H4 (cell line): ENCODE measurements at regions not wholly inside any gene's neighbourhood (a gene's known extent, or its start where the extent isn't known, plus 50 kb on each side); places are given as distances from the start of the nearest gene placed in this dataset.
A peak's percentile ranks its signal among the peaks of the same experiment; 100 is the strongest.

ENCODE experiments used
- DNase-seq: peaks from one replicate; pipeline ENCODE4 v3.0.0-alpha.2; 2015; ENCODE audit warnings: low spot score

DNA sequence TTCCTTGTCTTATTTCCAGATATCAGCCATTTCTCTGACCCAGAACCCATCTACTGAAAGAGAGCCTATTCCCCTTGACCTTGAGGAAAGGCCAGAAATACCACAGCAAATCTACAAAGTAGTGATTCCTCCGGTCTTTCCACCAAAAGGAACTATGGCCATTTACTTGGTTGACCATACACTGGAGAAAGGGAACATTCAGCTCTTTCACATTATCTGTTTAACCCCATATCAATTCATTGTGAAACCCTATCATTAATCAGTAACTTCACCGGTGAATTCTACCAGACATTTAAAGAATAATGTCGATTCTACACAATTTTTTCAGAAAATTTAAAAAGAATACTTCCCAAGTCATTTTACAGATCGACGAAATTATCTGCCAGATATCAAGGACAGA lies 265.7 kb upstream of the CLEC14A start:
- no peak for DNase-seq

GRCh38 chr14:38517426-38517825 lies 261.5 kb upstream of the CLEC14A start:
- DNase-seq, result no peak

GRCh38 chr14:38512236-38512635 lies 256.3 kb upstream of the CLEC14A start:
- DNase-seq, result no peak

GRCh38 chr14:38507299-38507698 lies 251.4 kb upstream of the CLEC14A start:
- DNase-seq, result no peak

DNA sequence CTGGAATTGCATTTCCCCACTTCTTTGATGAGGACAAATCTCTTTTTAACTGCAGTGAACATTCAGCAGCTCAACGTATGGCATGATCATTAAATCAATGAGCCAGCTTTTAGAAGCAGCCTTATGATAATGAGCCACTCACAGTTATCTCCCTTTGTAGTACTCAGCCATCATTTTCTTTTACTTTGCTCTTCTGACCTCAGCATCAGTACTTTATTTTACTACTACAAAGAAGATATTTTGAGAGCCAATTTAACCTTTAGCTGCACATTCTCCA lies 250.0 kb upstream of the CLEC14A start:
- no peak for DNase-seq

- DNase-seq, result no peak
Observed at GRCh38 chr14:38505221-38505972, 249.5 kb upstream of the CLEC14A start.

DNA sequence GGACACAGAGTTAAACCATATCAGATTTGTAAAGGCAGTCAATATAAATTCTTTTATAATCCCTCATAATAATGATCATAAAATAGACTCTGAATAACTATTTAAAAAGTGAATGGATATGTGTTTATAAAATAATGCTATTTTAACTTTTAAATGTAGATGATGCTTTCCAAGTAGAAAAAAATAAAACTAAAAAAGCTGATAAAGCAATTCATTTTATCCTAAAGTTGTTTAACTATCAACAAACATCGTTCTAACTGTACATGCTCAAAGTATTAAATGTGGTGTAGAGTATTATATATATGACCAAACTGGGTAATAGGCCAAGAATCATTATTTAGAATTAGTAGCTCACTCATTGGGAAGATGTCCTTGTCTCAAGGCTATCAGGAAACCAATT lies 248.3 kb upstream of the CLEC14A start:
- no peak for DNase-seq

GRCh38 chr14:38502239-38502638 lies 246.3 kb upstream of the CLEC14A start:
- no peak for DNase-seq

DNA sequence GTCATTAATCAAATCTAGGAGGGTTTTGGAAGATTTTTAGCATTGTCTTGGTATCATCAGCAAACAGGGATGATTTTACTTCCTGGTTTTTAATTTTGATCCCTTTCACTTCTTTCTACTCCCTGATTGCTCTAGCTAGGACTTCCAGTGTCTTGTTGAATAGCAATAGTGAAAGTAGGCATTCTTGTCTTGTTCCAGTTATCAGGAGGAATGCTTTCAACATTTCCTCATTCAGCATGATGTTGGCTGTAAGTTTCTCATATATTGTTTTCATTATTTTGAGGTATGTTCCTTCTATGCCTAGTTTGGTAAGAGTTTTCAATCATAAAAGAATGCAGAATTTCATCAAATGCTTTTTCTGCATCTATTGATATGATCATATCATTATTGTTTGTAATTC lies 244.2 kb upstream of the CLEC14A start:
- no peak for DNase-seq

DNA sequence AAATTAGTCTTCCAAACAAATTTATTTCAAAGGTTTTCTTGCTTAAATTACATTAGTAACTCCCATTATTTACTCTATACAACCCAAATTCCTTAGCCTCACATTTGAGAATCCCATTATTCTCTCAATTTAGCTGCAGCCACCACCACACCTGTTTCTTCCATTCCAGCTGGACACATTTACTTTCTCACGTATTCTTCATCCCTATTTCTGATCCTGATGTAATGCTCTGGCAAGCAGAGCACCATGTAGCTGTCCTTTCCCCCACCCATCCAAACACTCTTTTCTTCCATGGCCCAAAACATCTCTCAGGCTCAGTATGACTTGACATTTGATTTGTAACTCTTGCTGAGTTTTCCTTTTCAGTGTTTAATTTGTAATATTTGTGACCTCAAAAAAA lies 240.2 kb upstream of the CLEC14A start:
- no peak for DNase-seq

DNA sequence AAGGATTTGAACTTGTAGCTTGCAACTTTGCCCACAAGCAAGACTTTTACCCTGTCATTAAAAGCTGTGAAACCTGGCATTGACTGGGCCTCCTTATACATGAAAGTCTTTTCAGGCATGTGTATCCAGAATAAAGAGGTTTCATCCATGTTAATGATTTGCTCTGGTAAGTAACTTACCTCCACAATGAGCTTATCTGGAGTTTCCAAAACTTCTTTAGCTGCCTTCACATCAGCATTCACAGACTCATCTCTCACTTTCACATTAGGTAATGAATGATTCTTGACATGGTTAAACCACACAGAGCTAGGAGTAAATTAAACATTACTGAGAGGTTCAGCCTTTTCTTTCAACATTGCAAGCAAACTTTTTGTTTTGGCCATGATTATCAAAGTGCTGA lies 234.4 kb upstream of the CLEC14A start:
- no peak for DNase-seq

DNA sequence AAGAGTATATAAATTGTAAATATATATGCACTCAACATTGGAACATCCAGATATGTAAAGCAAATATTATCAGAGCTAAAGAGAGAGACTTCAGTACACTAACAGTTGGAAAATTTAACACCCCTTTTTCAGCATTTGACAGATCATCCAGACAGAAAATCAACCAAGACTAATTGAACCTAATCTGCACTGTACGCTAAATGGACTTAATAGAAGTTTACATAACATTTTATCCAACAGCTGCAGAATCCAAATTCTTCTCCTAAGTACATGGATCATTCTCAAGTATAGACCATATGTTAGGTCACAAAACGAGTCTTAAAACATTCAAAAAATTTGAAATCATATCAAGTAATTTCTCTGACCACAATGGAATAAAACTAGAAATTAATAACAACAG lies 229.1 kb upstream of the CLEC14A start:
- DNase-seq, result no peak

DNA sequence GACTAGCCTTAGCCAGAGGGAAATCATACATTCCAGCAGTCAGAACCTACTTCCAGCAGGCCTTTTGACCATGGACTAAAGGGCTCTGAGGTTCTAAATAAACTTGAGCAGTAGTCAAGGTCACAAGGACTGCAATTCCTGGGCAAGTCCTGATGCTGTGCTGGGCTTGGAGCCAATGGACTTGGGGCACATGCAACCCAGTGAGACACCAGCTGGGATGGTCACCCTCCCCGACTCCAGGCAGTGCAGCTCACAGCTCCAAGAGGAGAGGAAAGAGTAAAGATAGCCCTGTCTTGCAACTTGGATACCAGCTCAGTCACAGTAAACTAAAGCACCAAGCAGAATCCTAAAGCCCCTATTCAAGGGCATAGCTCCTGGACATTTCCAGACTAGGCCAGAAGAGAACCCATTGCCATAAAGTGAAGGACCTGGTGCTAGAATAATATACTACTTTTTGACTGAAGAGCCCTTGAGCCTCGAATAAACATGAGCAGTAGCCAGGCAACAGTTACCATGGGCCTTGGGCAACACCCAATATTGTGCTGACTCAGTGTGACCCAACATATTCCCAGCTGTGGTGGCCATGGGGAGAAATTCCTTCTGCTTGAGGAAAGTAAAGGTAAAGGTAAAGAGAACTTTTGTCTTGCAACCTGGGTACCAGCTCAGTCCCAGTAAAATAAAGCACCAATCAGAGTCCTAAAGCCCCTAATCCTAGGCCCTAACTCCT lies 226.2 kb upstream of the CLEC14A start:
- DNase-seq, result peak; percentile 3

- no peak for DNase-seq
Observed at GRCh38 chr14:38469156-38469555, 213.3 kb upstream of the CLEC14A start.

- DNase-seq, result no peak
Observed at GRCh38 chr14:38442208-38442607, 186.3 kb upstream of the CLEC14A start.

DNA sequence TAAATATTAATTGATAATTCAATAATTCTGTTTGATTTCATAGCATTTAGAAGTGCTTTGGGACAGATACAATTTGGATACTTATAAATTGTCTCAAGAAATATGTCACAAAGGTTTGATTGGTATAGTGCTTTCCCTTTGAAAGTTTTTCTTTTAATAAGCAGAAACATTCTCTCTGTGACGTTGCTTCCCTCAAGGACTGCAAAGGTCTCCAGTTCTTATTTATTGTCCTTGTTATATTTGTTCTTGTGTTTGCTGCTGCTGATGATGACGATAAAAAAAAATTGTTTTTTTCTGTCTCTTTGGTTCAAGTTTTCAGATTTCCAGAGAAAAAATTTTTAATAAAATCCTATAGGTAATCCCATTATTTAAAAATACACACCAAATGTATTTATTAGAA lies 176.3 kb upstream of the CLEC14A start:
- no peak for DNase-seq

- no peak for DNase-seq
Observed at GRCh38 chr14:38431156-38431555, 175.3 kb upstream of the CLEC14A start.

DNA sequence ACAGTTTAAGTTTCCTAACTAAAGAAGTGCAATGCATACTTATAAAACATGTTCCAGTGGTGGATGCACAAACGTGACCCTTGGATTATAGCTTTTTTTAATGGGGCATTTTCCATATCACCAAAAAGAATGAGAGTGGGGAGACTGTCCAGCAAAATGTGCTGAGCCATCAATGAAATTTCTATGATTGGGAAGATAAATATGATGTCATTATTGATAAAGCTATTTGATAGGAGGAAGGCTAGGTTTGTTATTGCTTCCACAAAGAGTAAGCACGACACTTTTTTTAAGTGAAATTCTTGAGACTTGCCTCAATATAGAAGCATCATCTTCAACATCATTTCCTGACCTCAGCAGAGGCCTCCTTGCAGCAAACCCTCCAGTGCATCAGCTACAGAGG lies 174.6 kb upstream of the CLEC14A start:
- DNase-seq, result no peak

DNA sequence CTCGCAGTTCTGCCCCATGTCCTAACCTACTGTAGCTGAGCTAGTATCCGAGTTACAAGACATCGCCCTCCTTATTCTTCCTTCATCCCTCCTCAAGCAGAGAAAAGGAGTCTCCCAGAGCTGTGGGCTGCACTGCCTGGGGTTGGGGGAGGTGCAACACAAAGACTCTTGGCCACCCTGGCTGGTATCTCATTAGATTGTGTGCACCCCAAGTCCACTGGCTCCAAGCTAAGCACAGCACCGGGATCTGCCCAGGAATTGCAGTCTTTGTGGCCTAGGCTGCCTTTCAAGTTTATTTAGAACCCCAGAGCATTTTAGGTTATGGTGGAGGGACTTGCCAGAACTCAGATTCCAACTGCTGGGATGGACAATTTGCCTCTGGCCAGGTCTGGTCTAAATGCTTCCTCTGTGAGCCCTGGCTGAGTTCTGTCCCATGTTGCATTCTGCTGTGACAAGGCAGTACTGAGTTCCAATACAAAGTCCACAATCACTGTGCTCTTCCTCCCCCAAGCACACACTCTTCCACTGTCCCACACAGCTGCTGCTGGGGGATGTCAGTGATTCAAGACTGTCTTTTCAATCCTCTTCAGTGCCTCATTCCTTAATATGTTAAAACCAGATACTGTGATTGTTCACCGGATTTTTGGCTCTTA lies 169.6 kb upstream of the CLEC14A start:
- DNase-seq, result no peak

GRCh38 chr14:38420048-38420447 lies 164.2 kb upstream of the CLEC14A start:
- no peak for DNase-seq

DNA sequence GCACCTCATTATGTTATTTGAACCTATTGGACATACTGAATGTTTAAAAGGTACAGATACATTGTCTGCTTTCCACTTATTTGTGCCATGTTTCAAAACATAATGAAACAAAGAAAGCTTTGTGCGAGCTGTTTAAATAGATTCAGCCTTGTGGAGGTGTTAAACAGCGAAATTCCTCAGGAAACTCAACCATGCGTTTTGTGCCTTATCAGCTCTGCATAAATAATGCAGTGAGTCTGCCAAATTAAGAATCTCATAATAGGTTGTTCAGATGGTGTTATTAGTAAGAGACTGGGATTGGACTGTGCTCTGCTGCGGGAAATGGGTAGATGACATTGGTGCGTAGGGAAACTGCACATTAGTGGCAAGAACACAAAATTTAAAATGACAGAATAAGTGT lies 163.7 kb upstream of the CLEC14A start:
- no peak for DNase-seq

DNA sequence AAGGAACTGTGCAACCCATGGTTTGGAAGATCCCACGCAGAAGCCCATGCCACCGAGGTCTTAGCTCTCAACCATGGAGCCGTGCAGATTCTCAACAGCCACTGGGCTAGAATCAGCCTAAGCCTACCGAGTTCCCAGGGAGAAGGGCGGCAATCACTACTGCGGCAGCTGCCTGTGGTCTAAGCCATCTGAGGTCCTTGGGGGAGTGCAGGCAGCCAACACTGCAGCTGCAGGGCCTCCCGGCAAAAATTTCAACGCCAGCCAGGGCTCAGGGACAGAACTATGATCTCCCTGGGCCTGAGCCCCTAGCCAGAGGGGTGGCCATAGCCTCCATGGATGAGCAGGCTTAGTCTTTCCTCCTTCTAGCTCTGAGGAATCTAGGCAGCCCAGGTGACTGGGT lies 156.8 kb upstream of the CLEC14A start:
- DNase-seq, result no peak

GRCh38 chr14:38410442-38410841 lies 154.5 kb upstream of the CLEC14A start:
- no peak for DNase-seq
